Effector memory CD4-positive, alpha-beta T cell (primary cell): ENCODE measurements at regions not wholly inside any gene's neighbourhood (a gene's known extent, or its start where the extent isn't known, plus 50 kb on each side); places are given as distances from the start of the nearest gene placed in this dataset.

Experiments
- DNase-seq, 3 donors: peaks; one replicate each; pipeline ENCODE4 v3.0.0-alpha.2; 2020
- H3K27ac ChIP-seq: 2 replicates; pipeline ENCODE4 v1.7.0; 2013; ENCODE audit warnings: mild to moderate bottlenecking, low read length, moderate library complexity; ENCODE audit not compliant: insufficient read depth, poor library complexity, severe bottlenecking
- H3K27me3 ChIP-seq: replicated peaks from 2 replicates; pipeline ENCODE4 v1.7.0; 2013; ENCODE audit warnings: mild to moderate bottlenecking, low read length; ENCODE audit not compliant: insufficient read depth, control insufficient read depth, poor library complexity, severe bottlenecking
- H3K36me3 ChIP-seq: 2 replicates; pipeline ENCODE4 v1.7.0; 2013; ENCODE audit warnings: mild to moderate bottlenecking, low read length, moderate library complexity; ENCODE audit not compliant: control insufficient read depth, insufficient read depth
- H3K4me1 ChIP-seq: 2 replicates; pipeline ENCODE4 v1.7.0; 2013; ENCODE audit warnings: low read length, mild to moderate bottlenecking; ENCODE audit not compliant: control insufficient read depth, insufficient read depth, poor library complexity, severe bottlenecking
- H3K4me3 ChIP-seq: 2 replicates; pipeline ENCODE4 v1.7.0; 2013; ENCODE audit warnings: low read length, low read depth, mild to moderate bottlenecking; ENCODE audit not compliant: insufficient read depth, poor library complexity, severe bottlenecking
- H3K9me3 ChIP-seq: 2 replicates; pipeline ENCODE4 v1.7.0; 2013; ENCODE audit warnings: mild to moderate bottlenecking, low read length, moderate library complexity; ENCODE audit not compliant: control insufficient read depth

GRCh38 chr2:237213315-237214022, 127.8 kb downstream of the COPS8 start:
- no peaks in the 10 kb centered on the region for H3K36me3 ChIP-seq

GRCh38 chr2:237214030-237214675, 128.5 kb downstream of the COPS8 start:
- Histone ChIP-seq H3K36me3 (no peaks in the 10 kb centered on the region), H3K4me3 (no peak overlapping the region), H3K27me3 (peaks cover 3% of the 10 kb centered on the region), H3K4me1 (no peaks in the 10 kb centered on the region), H3K9me3 (no peaks in the 10 kb centered on the region), H3K27ac (no peak overlapping the region)
- no peak for DNase-seq

More at GRCh38 chr2:237213315-237214022, 127.8 kb downstream of the COPS8 start:
- Histone ChIP-seq H3K27ac (no peak overlapping the region), H3K4me3 (no peak overlapping the region), H3K27me3 (peaks cover 3% of the 10 kb centered on the region), H3K4me1 (no peaks in the 10 kb centered on the region), H3K9me3 (no peaks in the 10 kb centered on the region)
- no peak for DNase-seq

DNA sequence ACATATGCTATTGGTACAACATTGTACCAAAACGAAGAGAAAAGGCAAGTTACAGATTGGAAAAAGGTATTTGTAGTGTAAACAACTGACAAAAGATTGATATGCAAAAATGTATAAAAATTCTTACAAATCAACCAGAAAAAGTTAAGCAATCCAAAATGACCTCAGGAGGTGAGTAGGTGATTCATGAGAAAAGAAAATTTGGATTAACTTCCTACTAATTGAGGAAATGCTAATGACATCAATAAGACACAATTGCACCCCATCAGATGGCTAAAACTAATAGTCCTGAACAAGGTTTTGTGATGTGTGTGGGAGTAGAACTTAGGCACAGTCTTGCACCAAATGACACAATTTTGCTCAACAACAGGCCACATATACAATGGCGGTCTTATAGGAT, 129.3 kb downstream of the COPS8 start:
- Histone ChIP-seq H3K27ac (no peak overlapping the region), H3K27me3 (peaks cover 3% of the 10 kb centered on the region), H3K9me3 (no peaks in the 10 kb centered on the region), H3K4me1 (no peaks in the 10 kb centered on the region), H3K36me3 (no peaks in the 10 kb centered on the region), H3K4me3 (no peak overlapping the region)
- no peak for DNase-seq

GRCh38 chr2:237217995-237218616, 132.4 kb downstream of the COPS8 start:
- H3K27ac ChIP-seq = no peak overlapping the region
- H3K9me3 ChIP-seq = no peaks in the 10 kb centered on the region
- peaks cover 3% of the 10 kb centered on the region for H3K27me3 ChIP-seq
- no peak overlapping the region for H3K4me3 ChIP-seq
- no peaks in the 10 kb centered on the region for H3K36me3 ChIP-seq
- no peak for DNase-seq
- H3K4me1 ChIP-seq = no peaks in the 10 kb centered on the region

GRCh38 chr2:237218756-237219155, 133.1 kb downstream of the COPS8 start:
- H3K36me3 ChIP-seq = no peaks in the 10 kb centered on the region
- DNase-seq = no peak
- H3K4me1 ChIP-seq = no peaks in the 10 kb centered on the region
- H3K4me3 ChIP-seq = no peak overlapping the region
- no peaks in the 10 kb centered on the region for H3K9me3 ChIP-seq
- no peak overlapping the region for H3K27ac ChIP-seq
- peaks cover 3% of the 10 kb centered on the region for H3K27me3 ChIP-seq

DNA sequence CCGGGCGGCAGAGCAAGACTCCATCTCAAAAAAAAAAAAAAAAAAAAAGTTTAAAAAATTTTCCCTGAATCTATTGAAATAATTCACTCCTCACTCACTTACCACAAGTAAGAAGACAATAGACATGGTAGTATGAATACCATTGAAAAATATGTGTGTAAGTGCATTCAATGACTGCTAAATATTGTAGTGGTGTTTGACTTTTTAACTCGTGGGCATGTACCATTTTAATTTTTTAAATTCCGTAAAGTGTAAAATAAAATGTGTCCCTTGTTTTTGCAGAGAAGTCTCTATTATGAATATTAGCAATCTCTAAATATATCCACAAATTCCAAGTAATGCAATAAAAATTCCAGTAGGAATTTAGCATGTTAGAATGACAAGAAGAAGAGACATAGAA, 134.1 kb downstream of the COPS8 start:
- Histone ChIP-seq H3K27ac (no peak overlapping the region), H3K27me3 (peaks cover 3% of the 10 kb centered on the region), H3K4me3 (no peak overlapping the region), H3K9me3 (no peaks in the 10 kb centered on the region), H3K36me3 (no peaks in the 10 kb centered on the region), H3K4me1 (no peaks in the 10 kb centered on the region)
- DNase-seq = no peak

DNA sequence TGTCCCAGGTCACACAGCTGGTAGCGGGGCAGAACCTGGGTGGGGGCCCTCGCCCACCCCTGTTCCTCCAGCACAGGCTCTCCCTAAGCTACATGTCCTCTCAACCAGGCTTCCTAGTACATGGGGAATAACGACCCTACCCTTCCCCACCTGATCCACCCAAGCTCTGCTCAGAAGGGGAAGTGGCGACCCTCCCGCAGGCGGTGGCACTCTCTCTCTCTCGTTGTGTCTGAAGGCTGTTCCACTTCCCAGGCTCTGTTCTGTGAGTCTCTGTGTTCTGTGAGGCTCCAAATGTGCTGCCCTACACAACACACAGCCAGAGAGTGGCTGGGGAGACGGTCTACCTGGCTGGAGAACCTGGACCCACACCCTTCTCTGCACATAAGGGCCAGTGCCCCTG, 135.8 kb downstream of the COPS8 start:
- no peak for DNase-seq
- Histone ChIP-seq H3K9me3 (no peaks in the 10 kb centered on the region), H3K27ac (no peak overlapping the region), H3K4me1 (no peaks in the 10 kb centered on the region), H3K27me3 (peaks cover 3% of the 10 kb centered on the region), H3K4me3 (no peak overlapping the region), H3K36me3 (no peaks in the 10 kb centered on the region)

DNA sequence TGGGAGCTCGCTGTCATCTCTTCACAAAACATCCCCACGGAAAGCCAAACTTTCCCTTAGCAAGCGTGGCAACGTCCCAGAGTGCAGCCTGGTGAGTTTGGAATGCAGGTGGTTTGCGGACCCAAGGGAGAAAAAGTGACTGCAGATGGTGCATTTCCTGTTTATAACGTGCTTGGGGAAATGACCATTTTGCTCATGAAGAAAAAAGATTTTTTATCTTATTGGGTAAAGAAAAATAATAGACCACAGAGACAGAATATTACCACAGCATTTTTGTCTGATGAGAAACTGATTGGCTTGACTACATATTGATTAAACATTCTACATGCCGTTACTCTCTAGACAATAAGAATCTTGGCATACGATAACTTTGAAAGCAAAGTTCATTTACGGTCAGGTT, 136.5 kb downstream of the COPS8 start:
- H3K27ac ChIP-seq = no peak overlapping the region
- DNase-seq = no peak
- H3K4me1 ChIP-seq = no peaks in the 10 kb centered on the region
- H3K27me3 ChIP-seq = peaks cover 3% of the 10 kb centered on the region
- H3K4me3 ChIP-seq = no peak overlapping the region
- no peaks in the 10 kb centered on the region for H3K9me3 ChIP-seq
- no peaks in the 10 kb centered on the region for H3K36me3 ChIP-seq

DNA sequence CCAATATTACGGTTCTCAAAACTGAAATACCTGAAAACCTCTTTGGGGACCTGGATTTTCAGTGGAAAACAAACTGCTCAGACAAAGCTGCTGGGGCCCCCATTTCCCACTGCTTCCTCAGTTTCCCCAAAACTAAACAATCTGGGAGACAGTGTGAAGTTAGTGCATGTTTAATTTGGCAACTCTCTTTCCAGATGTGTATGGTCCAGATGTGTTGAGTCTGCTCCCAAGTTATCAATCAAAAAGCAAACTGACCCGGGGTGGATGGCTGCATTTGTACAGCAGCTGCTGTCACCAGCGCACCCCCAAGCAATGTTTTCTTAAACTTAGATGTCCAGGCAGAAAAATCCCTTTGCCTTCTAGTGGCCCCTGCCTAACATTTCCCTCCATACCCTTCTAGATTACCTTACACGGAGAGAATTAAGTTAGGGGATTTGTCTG, 136.9 kb downstream of the COPS8 start:
- no peak overlapping the region for H3K4me3 ChIP-seq
- no peaks in the 10 kb centered on the region for H3K36me3 ChIP-seq
- no peak for DNase-seq
- no peaks in the 10 kb centered on the region for H3K9me3 ChIP-seq
- no peak overlapping the region for H3K27ac ChIP-seq
- H3K27me3 ChIP-seq = peaks cover 3% of the 10 kb centered on the region
- no peaks in the 10 kb centered on the region for H3K4me1 ChIP-seq

GRCh38 chr2:237223201-237223861, 137.6 kb downstream of the COPS8 start:
- Histone ChIP-seq H3K27me3 (peaks cover under 1% of the 10 kb centered on the region), H3K9me3 (no peaks in the 10 kb centered on the region), H3K36me3 (no peaks in the 10 kb centered on the region), H3K4me3 (no peak overlapping the region), H3K27ac (no peak overlapping the region), H3K4me1 (no peaks in the 10 kb centered on the region)
- DNase-seq = no peak
